ENCODE measurements at regions not wholly inside any gene's neighbourhood (a gene's known extent, or its start where the extent isn't known, plus 50 kb on each side); places are given as distances from the start of the nearest gene placed in this dataset.

- WGBS (ENCODE audit: insufficient coverage) = no CpG with 5 or more reads among the region's 4 CpGs
- Mint-ChIP-seq H3K4me1 (no peaks in the 10 kb centered on the region), H3K27me3 (no peaks in the 10 kb centered on the region), H3K27ac (no peak overlapping the region), H3K9me3 (ENCODE audit: insufficient read depth) (peaks cover 5% of the 10 kb centered on the region), H3K4me3 (no peak overlapping the region)
- H3K36me3 ChIP-seq (replicated peaks in 1 of 2; ENCODE audit: control extremely low read depth in 1 of 2, control insufficient read depth in 1 of 2, extremely low read depth in 1 of 2, insufficient read depth in 2 of 2, low read length in 1 of 2) = no peaks in the 10 kb centered on the region
- no peak overlapping the region for H2AFZ ChIP-seq (ENCODE audit: insufficient read depth, low read depth, low read length, poor library complexity, severe bottlenecking)
- H3K4me1 ChIP-seq (ENCODE audit: control insufficient read depth in 2 of 2, insufficient read depth in 2 of 2, low read length in 2 of 2) = no peaks in the 10 kb centered on the region
- intact Hi-C loops (cut with micrococcal nuclease) = no loop called here
- H3K79me2 ChIP-seq (ENCODE audit: control insufficient read depth, insufficient read depth, low read length) = no peaks in the 10 kb centered on the region
- H3K9me3 ChIP-seq (ENCODE audit: control extremely low read depth in 1 of 3, control insufficient read depth in 2 of 3, insufficient read depth in 1 of 3, low read length in 2 of 3) = peaks cover 0 to 8% (median 4%) of the 10 kb centered on the region in 3 donors
- H3K9ac ChIP-seq (ENCODE audit: low read length) = no peak overlapping the region
- TF ChIP-seq EZH2 (IDR thresholded peaks at IDR 0.05; ENCODE audit: borderline replicate concordance, insufficient read depth, low read depth, low read length, poor library complexity, severe bottlenecking) (no peak), CTCF (IDR thresholded peaks at IDR 0.05) (no peak)
- DNase-seq (no peak), ATAC-seq (ENCODE audit: low read depth) (no peak)
- no peaks in the 10 kb centered on the region for H3K27me3 ChIP-seq (replicated peaks in 1 of 4; ENCODE audit: control extremely low read depth in 1 of 4, control insufficient read depth in 3 of 4, insufficient read depth in 4 of 4, low read length in 3 of 4)
- no peak overlapping the region for H3K27ac ChIP-seq (ENCODE audit: low read length in 2 of 2)
- H4K20me1 ChIP-seq (ENCODE audit: control insufficient read depth, insufficient read depth, low read length, poor library complexity, severe bottlenecking) = no peaks in the 10 kb centered on the region
- ChIA-PET CTCF (no interaction called here), POLR2A (no interaction called here)
- H3K4me2 ChIP-seq (replicated peaks; ENCODE audit: low read depth, low read length, poor library complexity, severe bottlenecking) = no peak overlapping the region
- no peak overlapping the region for H3K4me3 ChIP-seq (ENCODE audit: control extremely low read depth in 1 of 5, extremely low read depth in 1 of 5, insufficient read depth in 1 of 5, low read depth in 2 of 5, low read length in 4 of 5)
Measured at GRCh38 chr11:130729678-130730300, 186.5 kb downstream of the SNX19 start.

GRCh38 chr11:130731401-130731800 lies 184.9 kb downstream of the SNX19 start:
- no peak overlapping the region for H3K4me2 ChIP-seq (replicated peaks; ENCODE audit: low read depth, low read length, poor library complexity, severe bottlenecking)
- H2AFZ ChIP-seq (ENCODE audit: insufficient read depth, low read depth, low read length, poor library complexity, severe bottlenecking) = no peak overlapping the region
- H3K4me3 ChIP-seq (ENCODE audit: control extremely low read depth in 1 of 5, extremely low read depth in 1 of 5, insufficient read depth in 1 of 5, low read depth in 2 of 5, low read length in 4 of 5) = no peak overlapping the region
- H3K4me1 Mint-ChIP-seq = no peaks in the 10 kb centered on the region
- ChIA-PET CTCF (no interaction called here), POLR2A (no interaction called here)
- H3K27ac Mint-ChIP-seq = no peak overlapping the region
- H3K27me3 Mint-ChIP-seq = no peaks in the 10 kb centered on the region
- H3K27ac ChIP-seq (ENCODE audit: low read length in 2 of 2) = no peak overlapping the region
- peaks cover 5% of the 10 kb centered on the region for H3K9me3 Mint-ChIP-seq (ENCODE audit: insufficient read depth)
- intact Hi-C loops (cut with micrococcal nuclease) = no loop called here
- no peaks in the 10 kb centered on the region for H3K79me2 ChIP-seq (ENCODE audit: control insufficient read depth, insufficient read depth, low read length)
- no peak for DNase-seq
- no peak for ATAC-seq (ENCODE audit: low read depth)
- no peaks in the 10 kb centered on the region for H3K4me1 ChIP-seq (ENCODE audit: control insufficient read depth in 2 of 2, insufficient read depth in 2 of 2, low read length in 2 of 2)
- no peak overlapping the region for H3K4me3 Mint-ChIP-seq
- TF ChIP-seq EZH2 (IDR thresholded peaks at IDR 0.05; ENCODE audit: borderline replicate concordance, insufficient read depth, low read depth, low read length, poor library complexity, severe bottlenecking) (no peak), CTCF (IDR thresholded peaks at IDR 0.05) (no peak)
- H3K27me3 ChIP-seq (replicated peaks in 1 of 4; ENCODE audit: control extremely low read depth in 1 of 4, control insufficient read depth in 3 of 4, insufficient read depth in 4 of 4, low read length in 3 of 4) = no peaks in the 10 kb centered on the region
- H4K20me1 ChIP-seq (ENCODE audit: control insufficient read depth, insufficient read depth, low read length, poor library complexity, severe bottlenecking) = no peaks in the 10 kb centered on the region
- H3K36me3 ChIP-seq (replicated peaks in 1 of 2; ENCODE audit: control extremely low read depth in 1 of 2, control insufficient read depth in 1 of 2, extremely low read depth in 1 of 2, insufficient read depth in 2 of 2, low read length in 1 of 2) = no peaks in the 10 kb centered on the region
- peaks cover 0 to 12% (median 4%) of the 10 kb centered on the region in 3 donors for H3K9me3 ChIP-seq (ENCODE audit: control extremely low read depth in 1 of 3, control insufficient read depth in 2 of 3, insufficient read depth in 1 of 3, low read length in 2 of 3)
- H3K9ac ChIP-seq (ENCODE audit: low read length) = no peak overlapping the region
- WGBS (ENCODE audit: insufficient coverage) = 88% methylated on average over 1 of the region's 5 CpGs

Data from B cell (primary cell).